ENCODE measurements at regions not wholly inside any gene's neighbourhood (a gene's known extent, or its start where the extent isn't known, plus 50 kb on each side); places are given as distances from the start of the nearest gene placed in this dataset.
"Not testable (repeated sequence)": the region's sequence is repeated elsewhere in the genome, so short reads cannot be mapped to it uniquely, and the experiment has no call there.

DNA sequence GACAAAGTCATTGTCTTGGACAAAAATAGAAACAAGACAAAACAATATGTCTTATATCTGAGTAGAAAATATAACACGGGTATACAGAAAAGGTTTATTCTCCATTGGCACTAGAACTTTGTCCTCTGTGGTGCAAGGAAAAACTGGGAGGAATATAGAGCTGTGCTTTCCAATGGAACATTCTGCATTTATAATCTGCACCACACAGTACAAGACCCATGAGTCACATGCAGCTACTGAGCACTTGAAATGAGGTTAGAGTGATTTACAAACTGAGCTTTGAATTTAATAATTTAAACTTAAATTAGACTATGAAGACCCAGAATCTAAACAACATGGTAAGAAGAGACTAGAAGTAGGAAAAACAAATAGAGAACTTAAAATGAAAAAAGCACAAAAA, 86.1 kb downstream of the RAP2A start:
- DNase-seq (ENCODE audit: low read depth in 4 of 4, low spot score in 2 of 4) = no peak

DNA sequence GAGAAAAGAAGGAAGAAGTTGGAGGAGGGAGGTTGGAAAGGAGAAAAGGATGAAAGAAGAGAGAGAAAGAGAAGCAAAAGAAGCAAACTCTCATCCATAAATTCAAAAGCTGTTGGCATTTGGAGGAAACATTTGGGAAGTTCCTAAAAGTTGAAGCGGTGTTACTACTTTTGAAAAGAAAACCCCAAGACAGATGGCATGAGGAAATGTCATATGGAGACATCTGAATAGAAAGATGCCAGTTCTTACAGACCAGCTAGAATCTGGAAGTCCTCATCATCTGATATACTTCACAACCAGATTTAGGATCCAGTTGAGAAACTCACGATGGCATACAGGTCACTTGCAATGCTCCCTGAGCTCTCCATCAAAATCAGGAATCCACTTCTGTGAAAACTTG, 86.9 kb downstream of the RAP2A start:
- no peak for DNase-seq (ENCODE audit: low read depth in 4 of 4, low spot score in 2 of 4)

DNA sequence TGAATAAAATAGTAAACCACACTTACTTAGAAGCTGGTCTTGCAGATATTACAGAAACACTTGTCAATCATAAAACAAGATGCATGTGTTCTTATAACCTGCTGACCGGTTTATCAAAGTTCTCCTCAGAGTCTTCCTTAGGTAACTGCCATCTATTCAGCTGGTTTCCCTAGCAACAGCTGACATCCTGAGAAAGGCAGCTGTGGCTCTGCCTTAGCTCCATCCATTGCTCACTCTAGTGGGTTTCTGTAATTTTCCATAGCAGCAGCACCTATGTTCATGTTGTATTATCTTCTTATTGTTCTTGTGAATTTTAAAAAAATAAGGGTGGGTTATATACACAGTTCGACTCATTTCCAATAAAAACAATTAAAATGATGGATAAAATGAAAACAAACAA, 87.8 kb downstream of the RAP2A start:
- DNase-seq (ENCODE audit: low read depth in 4 of 4, low spot score in 2 of 4) = no peak

DNA sequence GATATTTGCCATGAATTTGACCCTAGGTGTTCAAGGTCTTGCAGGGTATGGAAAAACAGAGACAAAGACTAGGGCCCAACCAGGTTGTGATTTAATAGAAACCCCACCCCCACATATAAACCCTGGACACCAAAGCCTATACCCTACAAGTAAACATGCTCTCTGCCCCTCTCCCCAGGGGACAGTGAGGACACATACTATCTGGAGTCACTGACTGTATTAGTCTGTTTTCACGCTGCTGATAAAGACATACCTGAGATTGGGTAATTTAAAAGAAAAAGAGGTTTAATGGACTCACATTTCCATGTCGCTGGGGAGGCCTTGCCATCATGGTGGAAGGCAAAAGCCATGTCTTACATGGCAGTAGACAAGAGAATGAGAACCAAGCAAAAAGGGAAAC, 88.3 kb downstream of the RAP2A start:
- no peak for DNase-seq (ENCODE audit: low read depth in 4 of 4, low spot score in 2 of 4)

DNA sequence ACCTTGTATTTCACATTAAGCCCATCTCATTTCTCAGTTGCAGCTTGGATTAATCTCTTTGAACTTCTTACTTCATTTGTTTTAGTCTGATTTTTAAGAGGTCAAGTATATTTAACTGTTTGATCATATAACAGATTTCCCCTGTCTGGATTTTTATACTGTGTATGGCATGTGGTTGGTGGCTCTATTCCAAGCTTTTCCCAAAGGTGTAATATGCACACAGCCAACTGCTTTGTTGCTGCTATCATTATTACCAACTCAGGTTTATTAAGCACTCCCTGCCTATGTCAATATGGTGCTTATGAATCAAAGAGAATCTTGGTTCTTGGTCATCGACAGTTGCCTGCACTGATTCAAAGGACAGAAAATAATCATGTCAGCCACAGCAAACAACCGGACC, 92.6 kb downstream of the RAP2A start:
- no peak for DNase-seq (ENCODE audit: low read depth in 4 of 4, low spot score in 2 of 4)

DNA sequence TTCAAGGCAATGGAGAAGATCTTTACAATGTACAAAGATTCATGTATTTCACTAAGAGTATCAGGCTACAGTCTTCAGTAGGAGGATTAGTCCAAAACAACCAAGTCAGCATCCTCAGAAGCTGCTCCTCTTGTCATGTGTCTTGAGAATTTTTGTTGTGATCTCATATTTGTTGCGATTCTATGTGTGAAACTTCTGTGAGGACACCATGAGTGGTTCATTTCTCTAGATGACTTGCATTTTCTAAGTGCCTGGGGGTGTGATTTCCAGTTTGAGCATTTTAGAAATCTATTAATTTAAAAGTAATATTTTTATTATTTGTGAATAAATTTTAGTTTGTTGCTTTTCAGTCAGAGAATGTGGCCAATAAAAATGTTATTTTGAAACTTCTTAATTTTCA, 94.5 kb downstream of the RAP2A start:
- DNase-seq (ENCODE audit: low read depth in 4 of 4, low spot score in 2 of 4) = no peak

DNA sequence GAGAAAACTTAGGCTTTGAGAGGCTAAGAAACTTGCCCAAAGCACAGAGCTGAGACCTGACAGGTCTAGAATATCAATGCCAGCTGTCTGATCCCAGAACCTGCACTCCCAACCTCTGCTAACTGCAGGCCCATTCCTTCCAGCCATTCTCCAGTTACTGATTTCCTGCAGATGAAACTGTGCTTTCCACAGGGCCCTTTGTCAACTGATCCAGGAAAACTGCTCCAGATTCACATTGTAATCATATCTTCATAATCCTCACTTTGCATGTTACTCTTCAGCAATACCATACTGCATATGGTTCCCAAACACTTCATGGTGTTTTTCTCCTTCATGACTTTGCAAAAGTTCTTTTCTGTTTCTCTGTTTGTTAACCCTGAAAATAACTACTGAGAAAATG, 100.6 kb downstream of the RAP2A start:
- DNase-seq (ENCODE audit: low read depth in 4 of 4, low spot score in 2 of 4) = no peak

DNA sequence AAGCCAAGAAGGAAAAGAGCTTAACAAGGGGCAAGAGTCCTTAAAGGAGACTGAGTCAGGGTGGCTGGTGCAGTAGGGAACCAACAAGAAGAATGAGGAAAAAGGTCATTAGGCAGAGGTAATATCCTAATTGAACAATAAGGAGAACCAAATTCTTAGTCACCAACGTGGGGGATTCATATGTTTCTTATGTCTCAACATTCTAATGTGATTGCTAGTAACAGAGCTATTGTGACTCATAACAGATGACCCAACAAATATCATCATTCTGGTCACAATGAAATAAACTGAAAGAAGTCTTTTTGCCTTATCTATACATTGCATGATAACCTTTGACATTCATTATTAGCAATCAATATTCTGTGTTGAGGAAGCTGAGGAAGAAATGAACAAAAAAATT, 101.6 kb downstream of the RAP2A start:
- no peak for DNase-seq (ENCODE audit: low read depth in 4 of 4, low spot score in 2 of 4)

DNA sequence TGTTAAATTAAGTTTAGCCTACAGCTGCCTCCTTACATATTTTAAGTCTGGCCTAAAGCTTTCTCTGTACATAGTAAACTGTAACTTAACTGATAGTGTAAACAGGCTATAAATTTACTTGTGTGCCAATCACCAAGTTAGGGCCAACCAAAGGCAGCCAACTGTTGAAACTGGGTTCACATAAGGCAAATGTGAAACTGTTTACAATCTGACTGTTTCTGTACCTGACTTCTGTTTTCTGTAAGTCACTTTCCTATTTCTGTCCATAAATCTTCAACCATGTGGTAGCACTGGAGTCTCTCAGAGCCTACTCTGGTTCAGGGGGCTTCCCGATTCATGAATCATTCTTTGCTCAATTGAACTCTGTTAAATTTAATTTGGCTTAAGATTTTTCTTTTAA, 103.1 kb downstream of the RAP2A start:
- no peak for DNase-seq (ENCODE audit: low read depth in 4 of 4, low spot score in 2 of 4)

DNA sequence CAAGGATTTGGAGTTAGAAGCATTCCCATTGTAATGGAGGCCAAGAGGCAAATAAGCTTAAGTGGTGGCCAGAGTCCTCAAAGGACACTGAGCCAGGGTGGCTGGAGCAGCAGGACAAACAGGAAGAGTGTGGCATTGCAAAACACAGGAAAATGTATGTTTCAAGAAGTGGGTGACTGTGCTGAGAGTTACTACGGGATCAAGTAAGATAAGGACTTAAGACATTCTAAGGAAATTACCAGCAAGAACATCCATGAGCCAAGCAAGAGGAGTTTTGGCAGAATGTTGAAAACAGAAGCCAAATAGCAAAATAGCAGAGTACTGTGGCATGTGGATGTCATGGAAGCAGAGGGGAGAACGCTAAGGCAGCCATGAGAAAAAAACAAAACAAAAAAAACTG, 104.2 kb downstream of the RAP2A start:
- no peak for DNase-seq (ENCODE audit: low read depth in 4 of 4, low spot score in 2 of 4)

DNA sequence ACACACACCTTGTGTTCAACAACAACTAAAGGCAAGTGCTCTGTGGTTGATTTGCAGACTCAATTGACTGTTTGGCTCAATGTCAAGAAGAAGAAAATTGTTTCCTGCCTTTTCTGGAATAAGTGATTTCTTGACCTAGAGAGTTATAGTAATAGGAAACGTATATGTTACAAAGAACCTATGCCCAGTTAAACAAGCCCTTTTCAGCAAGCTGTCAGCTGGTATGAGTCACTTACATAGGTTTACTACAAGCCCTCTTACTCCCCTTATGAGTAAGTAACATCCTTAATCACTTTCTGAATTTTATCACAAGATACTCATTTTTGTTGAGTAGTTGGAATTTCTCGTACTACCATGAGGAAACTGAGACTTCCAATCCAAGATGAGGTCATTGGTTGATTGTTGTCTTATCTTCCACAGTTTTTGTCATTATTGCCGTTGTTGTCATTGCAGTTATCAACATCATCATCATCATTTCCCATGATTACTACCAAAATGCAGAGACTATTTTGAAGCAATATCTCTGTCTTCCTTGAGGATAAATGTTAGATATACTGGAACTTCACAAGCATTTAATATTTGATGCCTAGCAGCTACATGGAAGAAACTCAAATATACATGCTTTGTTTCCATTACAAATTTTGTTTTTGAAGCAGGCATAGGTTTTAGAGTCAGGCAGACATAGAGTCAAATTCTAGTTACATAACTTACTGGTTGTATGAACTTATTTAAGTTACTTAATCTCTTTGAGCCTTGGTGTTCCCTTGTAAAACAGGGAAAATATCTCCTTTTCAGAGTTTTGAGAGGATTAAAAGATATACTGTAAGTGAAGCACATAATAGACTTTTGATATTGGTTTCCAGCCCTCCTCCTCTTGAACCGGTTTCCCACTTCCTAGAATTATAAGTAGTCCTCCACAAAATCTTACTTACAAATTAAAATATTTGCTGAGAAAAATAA, 106.0 kb downstream of the RAP2A start:
- no peak for DNase-seq (ENCODE audit: low read depth in 4 of 4, low spot score in 2 of 4)

DNA sequence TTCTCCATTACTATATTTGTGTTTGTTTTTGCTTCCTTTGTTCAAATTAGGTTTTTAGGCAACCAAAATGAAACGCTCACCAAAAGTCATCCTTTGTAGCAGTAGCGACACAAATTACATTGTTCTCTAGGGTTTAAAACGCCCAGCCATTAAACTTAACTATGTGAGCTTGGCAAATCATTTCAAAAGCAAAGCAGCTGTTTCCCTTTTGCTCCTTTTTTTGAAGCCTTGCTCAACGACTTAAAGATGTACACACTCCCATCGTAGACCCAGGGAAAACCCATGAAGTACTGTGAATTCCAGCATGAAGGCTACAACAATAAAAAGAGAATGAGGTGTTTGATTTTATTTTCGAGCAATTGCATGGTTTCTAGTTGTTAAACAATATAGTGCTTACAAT, 106.7 kb downstream of the RAP2A start:
- peak in 3 of 4 donors; percentile 20 to 64 (median 34) for DNase-seq (ENCODE audit: low read depth in 4 of 4, low spot score in 2 of 4)

DNA sequence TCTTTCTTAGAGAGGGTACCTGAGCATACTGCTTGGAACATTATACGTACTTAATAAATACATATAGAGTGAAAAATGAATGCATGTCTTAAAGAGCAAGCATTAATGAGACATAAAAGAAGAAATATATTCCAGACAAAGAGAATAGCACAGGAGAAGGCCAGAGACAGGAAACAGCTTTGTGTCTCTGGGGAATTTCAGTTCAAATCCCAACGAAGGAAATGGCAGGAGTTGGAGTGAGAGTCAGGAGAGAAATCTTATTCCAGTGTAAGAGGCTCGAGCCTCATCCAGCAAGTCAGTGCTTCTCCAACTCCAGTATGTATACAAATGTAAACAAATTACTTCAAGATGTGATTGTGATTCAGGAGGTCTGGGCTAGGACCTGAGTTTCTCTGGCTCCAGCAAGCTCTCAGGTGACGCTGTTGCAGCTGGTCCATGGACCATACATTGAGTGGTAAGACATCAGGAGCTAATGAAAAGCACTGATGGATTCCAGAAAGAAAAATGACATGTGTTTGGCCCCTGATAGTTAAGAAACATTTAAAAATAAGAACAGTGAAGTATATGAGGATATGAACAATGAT, 108.2 kb downstream of the RAP2A start:
- no peak for DNase-seq (ENCODE audit: low read depth in 4 of 4, low spot score in 2 of 4)

DNA sequence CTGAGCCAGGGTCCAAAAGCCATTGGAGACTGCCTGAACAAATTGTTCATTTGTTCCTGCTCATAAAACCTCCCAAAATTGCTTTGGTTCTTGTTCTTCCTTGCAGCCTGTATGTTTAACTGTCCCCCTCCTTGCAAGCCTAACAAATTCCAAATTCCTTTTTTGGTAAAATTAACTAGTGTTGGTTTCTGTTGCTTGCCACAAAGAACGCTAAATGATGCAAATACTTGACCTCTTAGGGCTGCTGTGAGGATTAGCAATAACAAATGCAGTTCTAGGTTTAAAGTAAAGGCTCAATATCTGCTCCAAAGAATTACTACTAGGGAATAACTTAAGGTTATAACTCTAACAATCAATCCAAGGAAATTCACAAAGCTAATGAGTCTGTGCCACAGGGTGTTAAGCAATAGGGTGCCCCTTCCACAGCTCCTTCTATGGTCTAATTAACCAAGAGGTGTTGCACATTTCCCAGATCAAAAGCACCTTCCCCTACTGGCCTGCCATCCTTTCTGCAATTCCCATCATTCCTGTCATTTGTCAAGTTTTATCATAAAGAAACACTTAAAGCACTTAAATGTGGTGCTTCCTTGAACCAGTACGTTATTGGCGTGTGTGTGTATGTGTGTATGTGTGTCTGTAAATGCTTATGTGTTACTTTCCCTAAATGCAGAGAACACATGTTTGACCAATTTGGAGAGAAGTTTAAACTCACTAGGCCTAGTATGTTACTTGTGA, 110.2 kb downstream of the RAP2A start:
- DNase-seq (ENCODE audit: low read depth in 4 of 4, low spot score in 2 of 4) = no peak

DNA sequence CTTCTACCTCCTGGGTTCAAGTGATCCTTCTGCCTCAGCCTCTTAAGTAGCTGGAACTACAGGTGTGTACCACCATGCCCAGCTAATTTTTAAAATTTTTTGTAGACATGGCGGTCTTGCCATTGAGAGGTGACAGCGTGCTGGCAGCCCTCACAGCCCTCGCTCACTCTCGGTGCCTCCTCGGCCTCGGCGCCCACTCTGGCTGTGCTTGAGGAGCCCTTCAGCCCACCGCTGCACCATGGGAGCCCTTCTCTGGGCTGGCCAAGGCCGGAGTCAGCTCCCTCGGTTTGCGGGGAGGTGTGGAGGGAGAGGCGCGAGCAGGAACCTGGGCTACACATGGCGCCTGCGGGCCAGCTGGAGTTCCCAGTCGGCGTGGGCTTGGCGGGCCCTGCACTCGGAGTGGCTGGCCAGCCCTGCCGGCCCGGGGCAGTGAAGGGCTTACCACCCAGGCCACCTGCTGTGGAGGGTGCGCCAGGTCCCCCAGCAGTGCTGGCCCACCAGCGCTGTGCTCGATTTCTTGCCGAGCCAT, 111.1 kb downstream of the RAP2A start:
- not testable (repeated sequence) for DNase-seq (ENCODE audit: low read depth in 4 of 4, low spot score in 2 of 4)

DNA sequence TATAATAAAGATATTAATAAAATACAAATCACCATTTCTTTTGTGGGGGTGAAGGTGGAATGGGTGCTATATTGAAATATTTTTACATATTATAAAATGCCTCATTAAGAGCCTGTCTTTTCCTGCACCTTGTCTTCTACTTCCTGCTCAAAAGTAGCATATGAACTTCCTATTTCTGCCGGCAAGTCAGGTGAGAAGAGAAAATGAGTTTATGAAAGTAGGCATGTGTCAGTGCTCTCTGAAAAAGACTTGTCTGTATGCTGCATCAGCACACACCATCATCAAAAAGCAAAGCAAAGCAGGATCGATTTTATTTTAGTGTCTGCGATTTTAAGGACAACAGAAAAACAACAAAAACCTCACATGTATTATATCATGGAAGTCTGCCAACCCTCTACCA, 114.2 kb downstream of the RAP2A start:
- DNase-seq (ENCODE audit: low read depth in 4 of 4, low spot score in 2 of 4) = no peak

DNA sequence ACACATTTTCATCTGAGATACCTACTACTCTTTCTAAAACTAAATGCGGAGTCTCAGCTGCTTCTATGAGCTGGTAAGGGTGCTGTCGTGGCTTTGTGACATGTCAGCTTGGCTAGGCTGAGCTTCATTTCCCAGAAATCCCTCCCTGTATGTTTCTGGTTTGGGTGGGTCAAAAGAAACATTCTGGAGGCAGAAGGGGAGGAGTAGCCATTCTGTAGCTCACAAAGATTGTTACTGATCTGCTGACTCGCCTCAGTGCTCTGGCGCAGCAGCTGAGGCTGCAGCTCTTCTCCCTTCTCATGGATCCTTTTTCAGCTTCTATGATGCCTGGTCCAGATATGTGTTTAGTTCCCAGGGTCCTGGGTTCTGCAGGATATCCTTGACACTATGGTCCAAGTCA, 114.7 kb downstream of the RAP2A start:
- DNase-seq (ENCODE audit: low read depth in 4 of 4, low spot score in 2 of 4) = no peak

DNA sequence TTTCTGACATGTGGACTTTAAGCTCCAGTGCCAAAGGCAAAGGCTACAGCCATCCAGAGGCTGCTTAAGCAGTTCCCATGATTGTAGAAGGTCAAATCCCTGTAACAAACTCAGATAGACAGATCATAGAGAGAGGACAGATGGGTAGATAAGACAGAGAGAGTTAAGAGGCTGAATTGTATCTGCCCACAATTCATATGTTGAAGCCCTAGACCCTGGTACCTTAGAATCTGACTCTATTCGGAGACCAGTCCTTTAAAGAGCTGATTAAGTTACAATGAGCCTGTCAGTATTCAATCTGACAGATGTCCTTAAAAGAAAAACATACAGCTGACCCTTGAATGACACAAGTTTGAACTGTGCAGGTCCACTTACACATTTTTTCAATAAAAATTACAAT, 115.2 kb downstream of the RAP2A start:
- no peak for DNase-seq (ENCODE audit: low read depth in 4 of 4, low spot score in 2 of 4)

DNA sequence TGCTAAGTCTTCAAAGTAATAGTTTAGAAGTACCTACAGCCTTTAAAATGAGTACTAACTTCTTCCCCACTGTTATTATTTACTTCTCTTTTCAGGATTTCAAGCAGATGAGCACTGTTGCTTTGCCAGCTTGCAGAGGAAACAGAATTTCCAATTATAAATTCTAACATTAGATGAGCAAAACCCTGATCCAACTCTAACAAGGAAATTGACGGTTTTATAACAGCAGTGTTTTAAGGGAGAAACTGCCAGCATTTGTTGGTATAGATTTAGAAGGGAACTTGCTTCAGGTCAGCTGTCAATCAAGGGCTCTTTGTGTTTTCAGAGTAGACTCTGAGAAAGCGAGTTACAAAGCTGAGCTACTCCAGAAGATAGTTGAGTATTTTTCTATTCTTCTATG, 120.5 kb downstream of the RAP2A start:
- no peak for DNase-seq (ENCODE audit: low read depth in 4 of 4, low spot score in 2 of 4)

DNA sequence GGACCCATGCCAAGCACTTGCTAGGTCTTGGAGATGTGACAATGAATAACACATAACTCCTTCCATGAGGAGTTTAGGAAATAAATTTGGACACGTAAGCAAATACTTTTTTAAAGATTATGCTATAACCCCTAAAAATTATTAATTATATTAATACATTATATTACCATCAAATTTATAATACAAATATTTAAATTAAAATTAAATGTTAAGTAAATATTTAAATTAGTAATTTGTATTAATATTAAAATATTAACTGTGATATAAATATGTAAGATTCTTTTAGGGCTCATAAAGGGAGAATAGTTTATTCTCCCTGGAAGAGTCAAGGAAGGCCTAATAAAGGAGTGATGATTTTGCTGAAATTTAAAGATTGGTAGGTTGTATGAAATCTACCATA, 121.1 kb downstream of the RAP2A start:
- DNase-seq (ENCODE audit: low read depth in 4 of 4, low spot score in 2 of 4) = no peak

DNA sequence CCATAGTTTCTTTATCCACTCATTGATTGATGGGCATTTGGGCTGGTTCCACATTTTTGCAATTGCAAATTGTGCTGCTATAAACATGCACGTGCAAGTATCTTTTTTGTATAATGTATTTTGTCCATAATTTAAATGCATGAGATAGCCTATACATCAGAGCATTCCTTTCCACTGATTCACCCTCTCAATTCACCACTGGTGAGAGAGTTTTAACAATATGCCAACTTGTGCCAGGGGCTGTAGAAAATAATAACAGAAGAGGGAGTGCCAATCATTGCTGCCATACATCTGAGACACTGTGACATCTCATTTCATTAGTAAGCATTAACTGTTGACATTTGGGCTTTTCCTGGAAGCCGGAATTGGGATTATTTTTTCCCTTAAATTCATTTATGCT, 125.1 kb downstream of the RAP2A start:
- no peak for DNase-seq (ENCODE audit: low read depth in 4 of 4, low spot score in 2 of 4)

Measured in left renal cortex interstitium (tissue), 4 donors.